SK-N-MC (cell line): ENCODE measurements at regions not wholly inside any gene's neighbourhood (a gene's known extent, or its start where the extent isn't known, plus 50 kb on each side); places are given as distances from the start of the nearest gene placed in this dataset.

Experiments
- EZH2 ChIP-seq: fragments of 200-600 bp; sonication (generic); IDR thresholded peaks from one replicate; pipeline ENCODE4 v1.6.1; 2017; ENCODE audit warnings: antibody characterized with exemption
- POLR2AphosphoS5 ChIP-seq: IDR thresholded peaks from 2 replicates; pipeline ENCODE4 v1.6.1; 2012; ENCODE audit warnings: mild to moderate bottlenecking, low read depth, low read length, borderline replicate concordance

- TF ChIP-seq EZH2: no peak
- TF ChIP-seq POLR2AphosphoS5: no peak
Measured at GRCh38 chr17:59493867-59494266, 71.5 kb upstream of the DHX40 start.
